ENCODE measurements at regions not wholly inside any gene's neighbourhood (a gene's known extent, or its start where the extent isn't known, plus 50 kb on each side); places are given as distances from the start of the nearest gene placed in this dataset.
"Not testable (repeated sequence)": the region's sequence is repeated elsewhere in the genome, so short reads cannot be mapped to it uniquely, and the experiment has no call there.

DNA sequence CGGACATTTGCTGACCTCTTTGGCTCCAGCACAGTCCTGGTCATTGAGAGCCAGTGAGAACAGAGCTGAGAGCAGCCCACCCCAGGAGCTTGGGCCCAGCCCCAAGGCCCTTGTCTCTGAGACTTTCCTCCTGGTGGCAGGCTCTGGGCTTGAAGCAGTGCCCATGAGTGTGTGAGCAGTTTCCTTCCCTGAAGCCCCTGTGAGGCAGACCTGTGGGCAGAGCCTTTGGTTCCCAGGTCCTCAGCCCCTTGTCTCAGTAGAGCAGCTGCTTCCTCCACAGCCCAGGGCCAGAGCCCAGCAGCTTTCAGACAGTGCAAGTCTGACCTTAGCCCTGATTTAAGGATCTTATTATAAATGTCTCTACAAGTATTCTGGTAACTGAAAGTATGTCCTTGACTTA, 1185.0 kb downstream of the RPIA start:
- not testable (repeated sequence) for DNase-seq

DNA sequence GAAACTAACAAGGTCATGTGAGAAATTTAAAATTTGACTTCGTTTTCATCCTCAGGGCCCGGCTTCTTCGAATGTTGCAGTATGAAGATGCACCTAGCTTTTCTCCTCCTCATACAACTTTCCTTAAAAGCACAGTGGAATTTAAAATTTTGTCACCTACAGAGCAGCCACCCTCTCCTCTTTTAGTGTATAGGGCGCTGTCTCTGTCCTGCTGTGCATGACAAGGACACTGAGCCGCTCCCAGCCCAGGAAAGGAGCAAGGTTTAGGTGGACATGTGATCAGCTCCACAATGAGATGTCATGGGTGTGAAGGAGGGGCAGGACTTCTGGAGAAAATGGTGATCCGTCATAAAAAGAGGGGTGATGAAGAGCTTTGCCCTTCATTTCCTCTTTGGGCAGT, 1185.4 kb downstream of the RPIA start:
- not testable (repeated sequence) for DNase-seq

DNA sequence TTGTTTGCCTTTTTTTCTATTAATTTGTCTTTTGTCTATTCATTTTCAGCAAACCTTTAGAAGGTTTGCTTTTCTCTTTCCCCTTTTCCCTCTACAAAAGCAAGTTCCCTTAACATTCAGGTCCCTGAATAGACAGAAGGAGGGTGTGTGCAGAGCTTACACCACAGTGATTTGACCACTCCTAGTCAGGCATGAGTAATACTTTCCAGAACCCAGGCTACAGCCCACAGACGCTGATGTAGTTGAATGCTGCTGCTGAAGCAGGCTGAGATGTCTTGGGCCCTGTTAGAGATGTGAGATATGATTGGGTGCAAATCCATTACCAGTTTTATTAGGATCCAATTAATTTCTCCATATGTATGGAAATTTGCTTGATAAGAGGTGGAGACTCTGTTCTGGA, 1191.4 kb downstream of the RPIA start:
- DNase-seq, result not testable (repeated sequence)

DNA sequence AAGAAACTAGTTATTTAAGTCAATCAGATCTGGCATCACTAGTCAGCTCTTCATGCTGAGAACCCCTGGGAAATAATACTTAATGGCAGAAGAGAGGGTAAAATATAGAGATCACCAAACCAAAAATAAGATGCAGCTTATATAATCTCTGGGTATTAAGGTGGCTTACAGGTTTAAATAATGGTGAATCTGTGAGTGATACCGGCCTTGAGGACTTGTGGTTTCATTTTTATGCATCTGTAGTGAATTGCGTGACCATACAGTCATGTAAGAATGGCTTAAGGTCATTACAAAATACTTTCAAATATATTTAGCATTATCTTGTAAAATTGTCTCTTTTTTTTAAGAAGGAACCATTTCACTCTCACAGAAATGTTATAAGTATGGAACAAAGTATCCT, 1192.2 kb downstream of the RPIA start:
- not testable (repeated sequence) for DNase-seq

DNA sequence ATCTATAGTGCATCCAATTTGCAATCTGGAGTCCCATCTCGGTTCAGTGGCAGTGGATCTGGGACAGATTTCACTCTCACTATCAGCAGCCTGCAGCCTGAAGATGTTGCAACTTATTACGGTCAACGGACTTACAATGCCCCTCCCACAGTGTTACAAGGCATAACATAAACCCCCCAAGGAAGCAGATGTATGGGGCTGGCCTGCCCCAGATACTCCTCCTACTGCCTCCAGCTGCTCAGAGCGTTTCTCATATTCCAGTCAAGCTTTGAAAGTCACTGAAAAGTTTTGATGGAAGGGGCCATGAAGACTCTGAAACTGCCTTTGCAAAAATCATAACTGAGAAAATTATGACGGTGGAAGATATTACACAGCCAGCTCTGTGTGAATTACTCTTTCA, 1193.6 kb downstream of the RPIA start:
- DNase-seq, result not testable (repeated sequence)

DNA sequence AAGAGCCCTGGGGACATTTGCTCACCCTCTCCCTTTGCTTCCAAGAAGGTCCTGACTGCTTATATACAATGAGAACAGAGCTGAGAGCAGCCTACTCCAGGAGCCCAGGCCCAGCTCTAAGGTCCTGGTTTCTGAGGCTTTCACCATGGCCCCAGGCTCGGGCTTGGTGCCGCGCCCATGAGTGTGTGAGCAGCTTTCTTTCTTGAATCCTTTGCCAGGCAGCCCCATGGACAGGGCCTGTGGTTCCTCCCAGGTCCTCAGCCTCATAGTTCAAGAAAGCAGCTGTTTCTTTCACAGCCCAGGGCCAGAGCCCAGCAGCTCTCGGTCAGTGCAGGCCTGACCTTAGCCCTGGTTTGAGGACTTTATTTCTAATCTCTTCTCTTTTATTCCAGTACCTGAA, 1197.2 kb downstream of the RPIA start:
- not testable (repeated sequence) for DNase-seq

DNA sequence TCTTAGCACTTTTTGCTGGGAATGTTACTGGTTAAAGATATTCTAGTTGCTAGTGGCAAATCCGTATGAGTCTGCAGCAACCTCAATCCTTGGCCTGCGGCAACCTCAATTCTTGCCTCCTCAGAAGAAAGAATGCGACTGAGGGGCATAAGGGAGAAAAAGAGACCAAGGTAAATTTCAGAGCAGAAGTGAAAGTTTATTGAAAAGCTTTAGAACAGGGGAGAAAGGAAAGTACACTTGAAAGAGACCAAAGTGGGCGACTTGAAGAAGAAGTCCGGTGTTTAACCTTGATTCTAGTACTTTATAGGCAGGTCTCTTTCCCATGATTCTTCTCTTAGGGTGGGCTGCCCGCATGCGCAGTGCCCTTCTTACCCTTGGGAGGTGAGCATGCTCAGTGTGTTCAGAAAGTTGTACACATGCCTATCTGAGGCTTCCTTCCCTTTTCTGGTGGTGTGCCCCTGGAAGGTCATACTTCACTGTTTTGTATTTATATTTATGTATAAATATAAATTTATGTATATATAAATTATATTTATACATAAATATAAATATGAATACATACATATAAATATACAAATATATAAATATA, 1198.8 kb downstream of the RPIA start:
- DNase-seq, result not testable (repeated sequence)

DNA sequence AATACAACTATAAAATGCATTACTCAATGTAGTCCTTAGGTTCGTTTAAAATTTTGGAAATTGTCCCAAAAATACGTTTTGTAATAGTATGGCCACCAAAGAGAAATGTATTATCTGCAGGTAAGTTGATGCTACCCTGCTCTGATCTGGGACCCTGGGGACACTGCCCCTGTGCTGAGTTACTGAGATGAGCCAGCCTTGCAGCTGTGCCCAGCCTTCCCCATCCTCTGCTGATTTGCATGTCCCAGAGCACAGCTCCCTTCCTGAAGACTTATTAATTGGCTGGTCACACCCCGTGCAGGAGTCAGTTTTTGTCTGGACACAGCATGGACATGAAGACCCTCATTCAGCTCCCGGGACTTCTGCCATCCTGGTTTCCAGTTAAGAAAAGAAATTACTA, 1203.5 kb downstream of the RPIA start:
- not testable (repeated sequence) for DNase-seq

DNA sequence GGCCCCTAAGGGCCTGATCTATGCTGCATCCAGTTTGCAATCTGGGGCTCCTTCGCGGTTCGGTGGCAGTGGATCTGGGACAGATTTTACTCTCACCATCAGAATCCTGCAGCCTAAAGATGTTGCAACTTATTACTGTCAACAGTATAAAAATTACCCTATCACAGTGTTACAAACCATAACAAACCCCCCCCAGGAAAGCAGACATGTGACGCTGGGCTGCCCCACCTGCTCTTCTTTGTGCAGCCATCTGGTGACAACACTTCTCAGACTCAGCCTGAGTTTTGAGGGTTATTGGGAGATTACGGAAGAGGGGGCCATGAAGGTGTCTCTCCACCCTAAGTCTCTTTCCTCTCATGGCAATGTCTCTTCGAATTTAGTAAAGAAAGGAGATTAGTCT, 1204.2 kb downstream of the RPIA start:
- not testable (repeated sequence) for DNase-seq

DNA sequence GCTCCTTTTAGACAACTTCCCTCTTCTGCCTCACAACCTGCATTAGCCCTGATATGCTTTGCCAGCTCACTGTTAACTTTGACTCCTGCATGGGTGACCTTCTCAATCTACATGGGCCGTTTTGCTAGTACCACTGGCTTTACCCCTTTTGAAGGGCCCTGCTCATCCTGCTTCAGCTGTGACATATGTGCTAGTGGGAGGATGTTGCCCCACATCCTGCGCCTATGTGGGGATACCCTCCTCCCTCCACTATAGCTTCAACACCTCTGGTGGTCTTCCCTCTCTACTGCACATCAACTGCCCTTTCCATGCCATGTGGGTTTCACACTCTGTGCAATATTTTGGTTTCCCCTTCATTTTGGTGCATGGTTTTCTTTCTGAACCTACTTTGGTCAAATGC, 1235.5 kb downstream of the RPIA start:
- DNase-seq, result not testable (repeated sequence)

DNA sequence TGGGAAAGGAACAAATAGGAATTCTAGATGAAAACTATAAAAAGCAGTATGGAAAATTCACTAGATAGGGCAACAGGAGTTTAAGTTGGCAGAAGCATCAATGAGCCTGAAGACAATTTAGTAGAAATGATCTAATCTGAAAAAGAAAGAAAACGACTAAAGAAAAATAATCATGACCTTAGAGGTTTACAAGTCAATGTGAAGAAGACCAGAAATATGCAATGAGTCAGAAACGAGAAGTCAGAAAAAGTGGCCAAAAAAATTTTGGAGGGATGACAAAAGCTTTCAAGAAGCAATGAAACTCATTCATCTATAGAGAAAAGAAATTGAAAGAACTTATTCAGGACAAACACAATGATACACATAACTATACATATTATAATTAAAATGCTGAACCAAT, 1244.0 kb downstream of the RPIA start:
- not testable (repeated sequence) for DNase-seq

DNA sequence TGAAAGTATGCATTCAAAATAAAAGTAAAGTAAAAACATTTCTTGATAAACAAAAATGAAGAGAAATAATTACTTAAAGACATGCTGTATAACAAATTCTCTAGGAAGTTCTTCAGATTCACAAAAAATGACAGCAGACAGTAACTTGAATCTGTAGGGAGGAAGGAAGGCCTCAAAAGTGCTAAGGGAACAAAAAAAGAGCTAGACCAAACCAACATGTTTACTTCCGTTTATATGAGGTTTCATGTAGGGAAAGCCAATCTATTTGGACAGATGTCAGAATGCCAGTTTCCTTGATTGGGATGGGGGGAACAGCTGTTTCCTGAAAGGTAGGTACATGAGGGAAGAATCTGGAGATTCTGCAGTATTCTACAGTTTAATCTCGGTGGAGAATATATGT, 1244.5 kb downstream of the RPIA start:
- DNase-seq, result not testable (repeated sequence)

DNA sequence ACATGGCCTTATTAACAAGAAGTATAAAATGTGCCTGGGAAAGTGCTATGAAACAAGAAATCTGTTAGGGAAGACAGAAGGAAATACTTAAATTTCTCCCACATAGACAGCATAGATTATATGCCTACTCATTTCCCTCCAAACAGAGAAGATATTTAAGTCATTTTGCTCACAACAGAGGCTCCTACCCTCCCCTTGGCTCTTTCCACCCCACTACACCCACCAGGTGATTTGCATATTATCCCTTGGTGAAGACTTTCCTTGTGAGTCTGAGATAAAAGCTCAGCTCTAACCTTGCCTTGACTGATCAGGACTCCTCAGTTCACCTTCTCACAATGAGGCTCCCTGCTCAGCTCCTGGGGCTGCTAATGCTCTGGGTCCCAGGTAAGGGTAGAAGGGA, 1245.1 kb downstream of the RPIA start:
- not testable (repeated sequence) for DNase-seq

DNA sequence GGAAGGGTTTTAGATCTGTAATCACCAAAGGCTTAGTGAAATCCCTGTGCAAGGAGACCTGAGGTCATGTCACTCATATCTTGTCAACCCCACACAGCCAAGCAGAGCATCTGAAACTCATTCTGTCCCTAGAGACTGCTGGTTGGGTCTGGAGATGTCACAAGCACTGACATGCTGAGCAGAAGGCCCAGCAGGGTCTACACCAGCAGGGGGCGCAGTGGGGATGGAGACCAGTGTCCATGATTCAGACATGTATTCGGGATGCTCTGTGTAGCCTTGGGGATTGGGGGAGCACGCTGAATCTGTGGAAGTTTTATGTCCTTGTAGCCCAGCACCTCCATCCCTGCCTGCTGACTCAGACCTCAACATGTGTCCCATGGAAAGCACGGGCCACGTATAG, 1247.3 kb downstream of the RPIA start:
- not testable (repeated sequence) for DNase-seq

DNA sequence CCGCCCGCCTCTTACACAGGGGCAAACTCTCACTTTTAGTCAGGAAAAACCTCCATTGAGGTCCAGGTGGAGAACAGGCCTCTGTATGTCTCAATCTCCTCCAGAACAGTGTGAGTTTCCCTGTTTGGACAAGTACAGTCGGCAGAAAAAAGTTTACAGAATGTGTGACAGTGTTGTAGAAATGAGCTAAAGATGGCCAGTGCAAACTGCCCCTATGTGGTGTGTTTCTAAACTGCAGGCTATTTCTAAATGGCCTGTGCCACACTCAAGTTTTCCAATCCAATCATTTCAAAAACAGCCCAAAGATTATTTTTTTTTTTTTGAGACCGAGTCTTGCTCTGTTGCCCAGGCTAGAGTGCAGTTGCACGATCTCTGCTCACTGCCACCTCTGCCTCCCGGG, 1252.8 kb downstream of the RPIA start:
- DNase-seq, result not testable (repeated sequence)

DNA sequence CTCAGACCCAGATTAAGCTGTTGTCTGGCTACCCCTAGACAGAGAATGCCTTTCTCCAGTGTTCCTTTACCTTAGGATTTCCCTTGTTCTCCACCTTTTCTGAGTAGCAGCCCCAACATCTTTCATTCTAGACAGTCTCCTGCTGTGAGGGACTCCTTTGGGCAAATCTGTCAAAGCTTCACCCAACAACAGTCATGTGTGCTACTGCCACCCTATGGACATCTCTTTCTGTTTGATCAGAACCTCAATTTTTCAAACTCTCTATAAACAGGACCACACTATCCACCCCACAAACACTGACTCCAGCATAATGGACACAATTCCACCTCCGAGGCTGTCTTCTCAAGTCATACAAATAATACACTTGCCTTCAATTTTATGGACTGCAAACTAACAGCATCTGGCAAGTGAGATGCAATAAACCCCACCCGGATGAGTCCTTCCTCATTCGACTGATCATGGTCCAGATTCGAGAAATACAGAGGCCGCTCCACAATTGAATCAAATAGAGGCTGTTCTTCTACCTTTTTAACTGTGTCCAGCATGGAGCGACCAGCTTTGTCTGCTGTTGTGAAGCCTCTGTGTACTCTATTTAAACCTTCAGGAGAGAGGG, 1253.6 kb downstream of the RPIA start:
- DNase-seq, result not testable (repeated sequence)

DNA sequence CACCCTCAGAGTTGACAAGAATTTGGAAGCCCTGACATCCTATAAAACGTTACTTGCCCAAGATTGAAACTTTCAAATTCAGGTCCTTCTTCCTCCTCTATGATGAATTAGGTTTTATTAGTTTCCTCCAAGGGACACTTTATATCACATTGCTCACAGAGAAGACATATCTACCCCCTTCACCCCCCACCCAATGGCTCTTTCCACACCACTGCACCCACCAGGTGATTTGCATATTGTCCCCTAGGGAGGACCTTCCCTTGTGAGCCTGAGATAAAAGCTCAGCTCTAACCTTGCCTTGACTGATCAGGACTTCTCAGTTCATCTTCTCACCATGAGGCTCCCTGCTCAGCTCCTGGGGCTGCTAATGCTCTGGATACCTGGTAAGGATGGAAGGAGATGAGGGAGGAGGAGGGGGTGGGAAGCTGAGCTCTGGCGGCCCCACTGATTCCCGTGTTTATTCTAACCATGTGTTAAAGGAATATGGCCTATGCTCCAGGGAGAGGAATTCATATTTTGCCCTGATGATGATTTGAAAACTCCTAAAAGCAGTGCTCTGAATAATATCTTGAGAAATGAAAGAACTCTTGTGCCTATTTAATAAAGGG, 1255.8 kb downstream of the RPIA start:
- DNase-seq, result not testable (repeated sequence)

DNA sequence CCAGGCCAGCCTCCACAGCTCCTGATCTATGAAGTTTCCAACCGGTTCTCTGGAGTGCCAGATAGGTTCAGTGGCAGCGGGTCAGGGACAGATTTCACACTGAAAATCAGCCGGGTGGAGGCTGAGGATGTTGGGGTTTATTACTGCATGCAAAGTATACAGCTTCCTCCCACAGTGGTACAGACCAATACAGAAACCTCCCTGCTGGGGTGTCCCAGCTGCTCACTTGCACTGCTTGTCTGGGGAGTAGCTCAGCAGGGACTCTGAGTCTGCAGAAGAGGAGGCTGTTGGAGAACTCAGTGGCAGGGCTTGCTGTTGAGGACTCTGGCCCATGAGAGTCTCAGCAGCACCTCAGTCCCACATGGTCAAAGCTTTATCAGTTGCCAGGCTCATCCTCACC, 1256.6 kb downstream of the RPIA start:
- not testable (repeated sequence) for DNase-seq

DNA sequence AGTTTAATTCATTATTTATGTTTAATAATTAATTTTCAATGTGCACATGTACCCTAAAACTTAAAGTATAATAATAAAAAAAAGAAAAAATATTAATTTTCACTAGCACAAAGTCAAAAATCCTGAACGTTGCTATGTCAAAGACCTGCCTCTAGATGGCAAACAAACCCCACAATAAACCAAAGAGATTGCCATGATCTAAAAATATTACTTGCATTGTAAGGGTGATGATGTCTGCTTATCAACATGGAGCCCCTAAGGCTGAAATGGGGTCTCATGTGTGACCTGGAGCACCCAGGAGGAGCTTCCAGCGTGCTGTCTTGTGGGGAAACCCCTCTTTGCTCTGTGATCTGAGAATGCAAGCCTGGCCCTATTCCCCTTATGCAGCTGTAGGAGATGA, 1259.3 kb downstream of the RPIA start:
- DNase-seq, result not testable (repeated sequence)

DNA sequence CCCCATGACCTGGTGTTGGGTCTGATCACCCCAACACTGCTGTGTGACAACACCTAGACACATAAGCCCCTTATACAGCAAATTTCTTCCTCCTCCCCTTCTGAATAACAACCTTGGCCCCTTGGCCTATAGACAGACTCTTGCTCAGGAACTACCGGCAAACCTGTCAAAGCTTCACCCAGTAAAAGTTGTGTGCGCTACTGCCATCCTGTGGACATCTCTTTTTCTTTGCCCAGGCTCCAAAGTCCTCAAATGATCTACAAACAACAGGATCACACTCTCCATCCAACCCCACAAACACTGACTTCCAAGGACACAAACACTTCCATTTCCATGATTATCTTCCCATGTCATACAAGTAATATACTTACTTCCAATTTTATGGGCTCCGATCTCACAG, 1265.8 kb downstream of the RPIA start:
- not testable (repeated sequence) for DNase-seq

DNA sequence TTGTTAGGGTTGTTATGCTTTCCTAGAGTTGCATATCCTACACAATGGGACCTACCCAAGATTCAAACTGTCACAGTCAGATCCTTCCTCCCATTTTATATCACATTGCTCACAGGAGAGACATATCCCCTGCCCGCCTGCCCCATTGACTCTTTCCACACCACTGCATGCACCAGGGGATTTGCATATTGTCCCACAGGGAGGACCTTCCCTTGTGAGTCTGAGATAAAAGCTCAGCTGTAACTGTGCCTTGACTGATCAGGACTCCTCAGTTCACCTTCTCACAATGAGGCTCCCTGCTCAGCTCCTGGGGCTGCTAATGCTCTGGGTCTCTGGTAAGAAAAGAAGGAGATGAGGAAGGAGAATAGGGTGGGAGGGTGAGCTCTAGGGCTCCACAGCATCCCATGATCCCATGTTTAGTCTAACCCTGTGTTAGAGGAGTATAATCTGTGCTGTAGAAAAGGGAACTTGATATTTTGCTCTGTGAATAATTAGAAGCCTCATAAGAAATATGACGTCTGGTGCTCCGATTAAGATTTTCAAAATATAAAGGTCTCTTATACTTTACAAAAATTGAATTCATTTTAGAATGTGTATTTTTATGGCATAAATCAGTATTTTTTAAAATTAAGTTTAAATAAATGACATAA, 1268.4 kb downstream of the RPIA start:
- not testable (repeated sequence) for DNase-seq

DNA sequence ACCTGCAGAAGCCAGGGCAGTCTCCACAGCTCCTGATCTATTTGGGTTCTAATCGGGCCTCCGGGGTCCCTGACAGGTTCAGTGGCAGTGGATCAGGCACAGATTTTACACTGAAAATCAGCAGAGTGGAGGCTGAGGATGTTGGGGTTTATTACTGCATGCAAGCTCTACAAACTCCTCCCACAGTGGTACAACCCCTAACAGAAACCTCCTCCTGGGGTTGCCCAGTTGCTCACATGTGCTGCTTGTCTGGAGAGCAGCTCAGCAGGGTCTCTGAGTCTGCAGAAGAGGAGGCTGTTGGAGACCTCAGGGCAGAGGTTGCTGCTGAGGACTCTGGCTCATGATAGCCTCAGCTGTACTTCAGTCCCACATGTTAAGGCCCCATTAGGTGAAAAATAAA, 1269.1 kb downstream of the RPIA start:
- DNase-seq, result not testable (repeated sequence)

DNA sequence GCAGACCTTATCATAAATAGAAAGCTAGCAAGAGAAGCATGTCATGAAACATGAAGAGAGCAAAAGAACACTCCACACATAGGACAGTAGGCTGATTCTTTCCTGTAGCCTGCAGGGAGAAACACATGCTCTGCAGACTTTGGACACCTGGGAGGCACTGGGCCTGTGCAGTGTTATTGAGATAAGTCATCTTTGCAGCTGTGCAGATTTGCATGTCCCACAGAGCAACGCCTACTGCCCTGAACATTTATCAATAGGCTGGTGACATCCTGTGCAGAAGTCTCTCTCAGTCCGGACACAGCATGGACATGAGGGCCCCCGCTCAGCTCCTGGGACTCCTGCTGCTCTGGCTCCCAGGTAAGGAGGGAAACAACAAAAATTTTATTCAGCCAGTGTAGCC, 1277.1 kb downstream of the RPIA start:
- DNase-seq, result not testable (repeated sequence)

DNA sequence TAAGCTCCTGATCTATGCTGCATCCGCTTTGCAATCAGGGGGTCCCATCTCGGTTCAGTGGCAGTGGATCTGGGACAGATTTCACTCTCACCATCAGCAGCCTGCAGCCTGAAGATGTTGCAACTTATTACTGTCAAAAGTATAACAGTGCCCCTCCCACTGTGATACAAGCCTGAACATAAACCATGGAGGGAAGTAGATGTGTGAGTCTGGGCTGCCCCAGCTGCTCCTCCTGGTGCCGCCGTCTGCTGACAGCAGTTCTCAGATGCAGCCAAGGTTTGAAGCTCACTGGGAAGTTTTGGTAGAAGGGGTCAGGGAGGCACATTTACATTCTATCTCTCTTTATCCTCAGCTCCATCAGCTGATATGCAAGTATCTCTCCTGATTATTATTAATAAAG, 1277.7 kb downstream of the RPIA start:
- not testable (repeated sequence) for DNase-seq
